ENCODE measurements at regions not wholly inside any gene's neighbourhood (a gene's known extent, or its start where the extent isn't known, plus 50 kb on each side); places are given as distances from the start of the nearest gene placed in this dataset.

DNA sequence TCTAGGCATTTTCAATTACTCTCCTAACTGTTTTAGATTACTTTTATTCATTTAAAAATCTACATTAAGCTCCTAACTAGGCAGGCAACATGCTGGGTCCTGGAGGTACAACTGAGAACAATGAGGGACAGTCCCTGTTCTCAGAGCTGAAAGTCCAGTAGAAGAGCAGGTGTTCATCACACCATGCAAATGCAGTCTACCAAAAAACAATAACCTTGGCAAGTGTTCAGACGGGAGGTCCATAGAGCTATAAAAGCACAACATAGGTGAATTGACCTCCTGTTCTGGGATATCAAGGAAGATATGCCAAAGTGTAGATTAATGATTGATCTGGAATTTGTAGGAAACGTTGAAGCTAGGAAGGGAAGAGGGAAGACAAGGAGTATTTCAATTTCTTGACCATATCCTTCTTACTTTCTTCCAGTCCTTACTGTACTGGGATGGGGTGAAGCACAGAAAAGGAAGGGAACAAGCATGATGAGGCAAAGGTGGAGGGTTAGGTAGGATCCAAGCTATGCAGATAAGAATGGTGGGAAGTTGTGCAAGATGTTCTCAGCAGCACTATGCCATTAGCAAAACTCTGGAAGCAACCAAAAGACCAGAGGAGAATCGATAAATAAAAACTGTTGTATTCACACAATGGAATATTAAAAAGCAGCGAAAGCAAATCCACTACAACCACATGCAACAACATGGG, 485.7 kb upstream of the JARID2 start:
- Histone ChIP-seq H3K4me1 (no peaks in the 10 kb centered on the region), H3K27me3 (no peaks in the 10 kb centered on the region), H3K27ac (replicated peaks in 1 of 4) (no peak overlapping the region), H3K36me3 (no peaks in the 10 kb centered on the region), H3K9me3 (no peaks in the 10 kb centered on the region), H3K4me3 (no peak overlapping the region)
- DNase-seq (ENCODE audit: extremely low spot score), result no peak
- intact Hi-C loops (cut with DNase I), result no loop called here
- 94% methylated on average over 4 of the region's 4 CpGs for WGBS
- TF ChIP-seq POLR2A (IDR thresholded peaks at IDR 0.05; ENCODE audit: low read depth), result no peak
- TF ChIP-seq, protein P1, sequence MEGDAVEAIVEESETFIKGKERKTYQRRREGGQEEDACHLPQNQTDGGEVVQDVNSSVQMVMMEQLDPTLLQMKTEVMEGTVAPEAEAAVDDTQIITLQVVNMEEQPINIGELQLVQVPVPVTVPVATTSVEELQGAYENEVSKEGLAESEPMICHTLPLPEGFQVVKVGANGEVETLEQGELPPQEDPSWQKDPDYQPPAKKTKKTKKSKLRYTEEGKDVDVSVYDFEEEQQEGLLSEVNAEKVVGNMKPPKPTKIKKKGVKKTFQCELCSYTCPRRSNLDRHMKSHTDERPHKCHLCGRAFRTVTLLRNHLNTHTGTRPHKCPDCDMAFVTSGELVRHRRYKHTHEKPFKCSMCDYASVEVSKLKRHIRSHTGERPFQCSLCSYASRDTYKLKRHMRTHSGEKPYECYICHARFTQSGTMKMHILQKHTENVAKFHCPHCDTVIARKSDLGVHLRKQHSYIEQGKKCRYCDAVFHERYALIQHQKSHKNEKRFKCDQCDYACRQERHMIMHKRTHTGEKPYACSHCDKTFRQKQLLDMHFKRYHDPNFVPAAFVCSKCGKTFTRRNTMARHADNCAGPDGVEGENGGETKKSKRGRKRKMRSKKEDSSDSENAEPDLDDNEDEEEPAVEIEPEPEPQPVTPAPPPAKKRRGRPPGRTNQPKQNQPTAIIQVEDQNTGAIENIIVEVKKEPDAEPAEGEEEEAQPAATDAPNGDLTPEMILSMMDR (IDR thresholded peaks at IDR 0.05), result no peak
- no peak for TF ChIP-seq POLR2AphosphoS5 (IDR thresholded peaks at IDR 0.05)
- no peak for TF ChIP-seq EP300 (IDR thresholded peaks at IDR 0.05)

DNA sequence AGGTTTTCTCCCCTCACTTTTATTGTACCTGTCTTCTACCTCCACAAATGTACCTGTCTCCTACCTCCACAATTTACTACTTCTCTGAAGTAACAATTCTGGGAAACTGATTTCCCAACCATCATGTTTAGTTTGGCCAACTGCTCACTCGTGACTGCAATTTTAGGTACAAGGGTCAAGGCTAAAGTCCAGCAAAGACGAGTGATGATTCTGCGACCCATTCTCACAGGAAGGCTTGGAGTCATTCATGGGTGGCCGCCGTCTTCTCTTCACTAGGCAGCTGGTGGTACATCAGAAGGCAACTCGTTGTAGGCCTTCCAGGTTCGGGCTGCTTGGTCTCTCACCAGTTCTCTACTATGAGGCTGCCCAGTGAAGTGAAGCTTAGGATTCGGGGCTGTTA, 483.8 kb upstream of the JARID2 start:
- intact Hi-C loops (cut with DNase I), result no loop called here
- WGBS, result 92% methylated on average over 8 of the region's 8 CpGs
- TF ChIP-seq EP300 (IDR thresholded peaks at IDR 0.05), result no peak
- TF ChIP-seq, protein P1 (IDR thresholded peaks at IDR 0.05), result no peak
- no peak for TF ChIP-seq POLR2A (IDR thresholded peaks at IDR 0.05; ENCODE audit: low read depth)
- no peak for TF ChIP-seq POLR2AphosphoS5 (IDR thresholded peaks at IDR 0.05)
- H3K27ac ChIP-seq (replicated peaks in 1 of 4), result no peak overlapping the region
- no peaks in the 10 kb centered on the region for H3K9me3 ChIP-seq
- peaks cover 0 to 3% (median 0%) of the 10 kb centered on the region in 4 donors for H3K4me1 ChIP-seq
- H3K36me3 ChIP-seq, result no peaks in the 10 kb centered on the region
- no peak overlapping the region for H3K4me3 ChIP-seq
- H3K27me3 ChIP-seq, result no peaks in the 10 kb centered on the region
- no peak for DNase-seq (ENCODE audit: extremely low spot score)

DNA sequence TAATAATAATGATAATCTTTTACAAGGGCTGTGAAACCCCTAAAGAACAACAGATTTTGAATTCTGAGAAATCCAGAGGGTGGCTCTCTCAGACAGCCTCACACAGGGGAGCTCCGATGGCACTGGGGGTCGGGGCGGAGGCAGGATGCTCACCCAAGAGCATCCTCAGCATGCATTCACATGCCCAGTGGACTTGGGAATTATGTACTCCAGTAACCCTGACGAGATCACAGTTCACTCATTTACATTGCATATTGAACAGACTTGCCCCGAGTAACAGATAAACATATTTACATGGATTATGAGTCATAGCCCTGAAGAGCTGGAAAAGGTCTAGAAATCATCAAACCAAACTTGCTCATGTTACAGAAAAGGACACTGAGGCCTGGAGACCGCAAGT, 482.7 kb upstream of the JARID2 start:
- peaks cover 0 to 14% (median 4%) of the 10 kb centered on the region in 4 donors for H3K4me1 ChIP-seq
- H3K36me3 ChIP-seq, result no peaks in the 10 kb centered on the region
- H3K4me3 ChIP-seq, result no peak overlapping the region
- DNase-seq (ENCODE audit: extremely low spot score), result no peak
- TF ChIP-seq, protein P1 (IDR thresholded peaks at IDR 0.05), result no peak
- TF ChIP-seq EP300 (IDR thresholded peaks at IDR 0.05) (no peak), POLR2AphosphoS5 (IDR thresholded peaks at IDR 0.05) (no peak), POLR2A (IDR thresholded peaks at IDR 0.05; ENCODE audit: low read depth) (no peak)
- intact Hi-C loops (cut with DNase I), result no loop called here
- 90% methylated on average over 5 of the region's 6 CpGs for WGBS
- no peak overlapping the region for H3K27ac ChIP-seq (replicated peaks in 1 of 4)
- H3K9me3 ChIP-seq, result no peaks in the 10 kb centered on the region
- H3K27me3 ChIP-seq, result no peaks in the 10 kb centered on the region

DNA sequence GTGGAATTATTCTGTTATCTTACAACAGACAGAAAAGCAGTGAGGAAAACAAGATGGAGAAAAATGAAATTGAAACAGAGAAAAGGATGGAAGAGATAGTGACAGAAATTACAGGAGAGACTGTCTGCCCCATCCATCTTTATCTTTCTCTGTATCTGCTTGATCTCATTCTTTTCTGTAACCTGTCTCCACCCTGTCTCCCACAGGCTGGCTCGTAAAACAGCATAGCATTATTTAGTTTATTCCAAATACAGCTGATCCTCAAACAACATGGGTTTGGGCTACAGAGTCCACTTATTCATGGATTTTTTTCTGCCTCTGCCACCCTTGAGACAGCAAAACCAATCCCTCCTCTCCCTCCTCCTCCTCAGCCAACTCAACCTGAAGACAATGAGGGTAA, 482.3 kb upstream of the JARID2 start:
- intact Hi-C loops (cut with DNase I), result no loop called here

More for the DNA sequence above, 482.3 kb upstream of the JARID2 start:
- Histone ChIP-seq H3K27me3 (no peaks in the 10 kb centered on the region), H3K4me3 (no peak overlapping the region), H3K27ac (replicated peaks in 1 of 4) (no peak overlapping the region), H3K4me1 (peaks cover 0 to 15% (median 5%) of the 10 kb centered on the region in 4 donors), H3K36me3 (no peaks in the 10 kb centered on the region), H3K9me3 (no peaks in the 10 kb centered on the region)
- TF ChIP-seq POLR2A (IDR thresholded peaks at IDR 0.05; ENCODE audit: low read depth) (no peak), POLR2AphosphoS5 (IDR thresholded peaks at IDR 0.05) (no peak), EP300 (IDR thresholded peaks at IDR 0.05) (no peak)
- TF ChIP-seq, protein P1 (IDR thresholded peaks at IDR 0.05), result no peak
- 88% methylated on average over 1 of the region's 1 CpG for WGBS
- no peak for DNase-seq (ENCODE audit: extremely low spot score)
